ENCODE measurements at regions not wholly inside any gene's neighbourhood (a gene's known extent, or its start where the extent isn't known, plus 50 kb on each side); places are given as distances from the start of the nearest gene placed in this dataset.

GRCh38 chr6:100167585-100167984, 173.6 kb upstream of the MCHR2 start:
- TF ChIP-seq TAF1 (IDR thresholded peaks at IDR 0.05; ENCODE audit: borderline replicate concordance, insufficient read depth, low read length) (no peak), POLR2AphosphoS5 (IDR thresholded peaks at IDR 0.05; ENCODE audit: low read depth, low read length) (no peak), SIN3A (IDR thresholded peaks at IDR 0.05; ENCODE audit: borderline replicate concordance, insufficient read depth, low read length) (no peak), FOXP2 (optimal IDR thresholded peaks at IDR 0.05; ENCODE audit: borderline replicate concordance, extremely low read depth, extremely low read length, insufficient read depth) (no peak)
- TF ChIP-seq, protein P1, sequence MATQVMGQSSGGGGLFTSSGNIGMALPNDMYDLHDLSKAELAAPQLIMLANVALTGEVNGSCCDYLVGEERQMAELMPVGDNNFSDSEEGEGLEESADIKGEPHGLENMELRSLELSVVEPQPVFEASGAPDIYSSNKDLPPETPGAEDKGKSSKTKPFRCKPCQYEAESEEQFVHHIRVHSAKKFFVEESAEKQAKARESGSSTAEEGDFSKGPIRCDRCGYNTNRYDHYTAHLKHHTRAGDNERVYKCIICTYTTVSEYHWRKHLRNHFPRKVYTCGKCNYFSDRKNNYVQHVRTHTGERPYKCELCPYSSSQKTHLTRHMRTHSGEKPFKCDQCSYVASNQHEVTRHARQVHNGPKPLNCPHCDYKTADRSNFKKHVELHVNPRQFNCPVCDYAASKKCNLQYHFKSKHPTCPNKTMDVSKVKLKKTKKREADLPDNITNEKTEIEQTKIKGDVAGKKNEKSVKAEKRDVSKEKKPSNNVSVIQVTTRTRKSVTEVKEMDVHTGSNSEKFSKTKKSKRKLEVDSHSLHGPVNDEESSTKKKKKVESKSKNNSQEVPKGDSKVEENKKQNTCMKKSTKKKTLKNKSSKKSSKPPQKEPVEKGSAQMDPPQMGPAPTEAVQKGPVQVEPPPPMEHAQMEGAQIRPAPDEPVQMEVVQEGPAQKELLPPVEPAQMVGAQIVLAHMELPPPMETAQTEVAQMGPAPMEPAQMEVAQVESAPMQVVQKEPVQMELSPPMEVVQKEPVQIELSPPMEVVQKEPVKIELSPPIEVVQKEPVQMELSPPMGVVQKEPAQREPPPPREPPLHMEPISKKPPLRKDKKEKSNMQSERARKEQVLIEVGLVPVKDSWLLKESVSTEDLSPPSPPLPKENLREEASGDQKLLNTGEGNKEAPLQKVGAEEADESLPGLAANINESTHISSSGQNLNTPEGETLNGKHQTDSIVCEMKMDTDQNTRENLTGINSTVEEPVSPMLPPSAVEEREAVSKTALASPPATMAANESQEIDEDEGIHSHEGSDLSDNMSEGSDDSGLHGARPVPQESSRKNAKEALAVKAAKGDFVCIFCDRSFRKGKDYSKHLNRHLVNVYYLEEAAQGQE (IDR thresholded peaks at IDR 0.05; ENCODE audit: insufficient read depth in 1 of 2, low read depth in 2 of 2, low read length in 2 of 2), result no peak
